ENCODE measurements at regions not wholly inside any gene's neighbourhood (a gene's known extent, or its start where the extent isn't known, plus 50 kb on each side); places are given as distances from the start of the nearest gene placed in this dataset.
"Not testable (repeated sequence)": the region's sequence is repeated elsewhere in the genome, so short reads cannot be mapped to it uniquely, and the experiment has no call there.

GRCh38 chr6:104486035-104486434 lies 373.7 kb downstream of the HACE1 start:
- DNase-seq: no peak

DNA sequence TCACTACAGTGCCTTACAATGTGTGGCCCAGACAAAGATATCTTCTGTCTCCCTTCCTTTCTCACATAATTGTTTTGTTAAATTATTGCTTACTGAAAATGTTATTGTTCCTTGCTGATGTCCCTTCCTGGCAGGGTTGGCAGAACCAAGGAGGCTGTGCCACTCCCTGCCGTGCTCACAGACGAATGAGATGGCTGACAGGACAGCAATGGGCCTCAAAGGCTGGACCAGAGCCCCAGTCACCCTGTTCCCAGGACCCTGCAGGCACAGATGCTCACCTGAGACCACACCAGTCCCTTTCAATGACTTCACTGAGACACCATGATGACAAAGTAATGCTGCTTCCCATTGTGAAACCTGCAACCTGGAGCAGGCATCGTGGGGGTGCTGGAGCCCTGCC lies 375.1 kb downstream of the HACE1 start:
- no peak for DNase-seq

DNA sequence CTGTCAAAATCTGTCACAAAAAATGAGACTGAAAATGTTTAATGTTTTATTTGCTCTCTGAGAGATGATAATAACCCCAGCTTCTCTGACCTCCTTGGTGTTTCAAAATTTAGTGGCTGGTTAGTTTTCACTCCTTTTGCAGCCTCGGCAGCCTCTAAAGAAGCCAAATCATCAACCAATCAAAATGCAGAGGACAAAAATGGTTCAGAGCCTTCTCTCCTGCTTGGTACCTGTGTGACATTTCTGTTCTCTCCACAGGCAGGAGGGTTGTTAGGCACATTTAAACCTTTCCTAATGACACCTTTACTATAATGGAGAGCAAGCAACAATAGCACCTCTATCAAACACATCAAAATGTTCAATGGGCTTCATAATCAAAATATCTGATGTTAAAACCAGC lies 375.5 kb downstream of the HACE1 start:
- DNase-seq: no peak

- peak in 2 of 3 donors; percentile 24 to 26 for DNase-seq
Measured at GRCh38 chr6:104483225-104483834, 376.4 kb downstream of the HACE1 start.

DNA sequence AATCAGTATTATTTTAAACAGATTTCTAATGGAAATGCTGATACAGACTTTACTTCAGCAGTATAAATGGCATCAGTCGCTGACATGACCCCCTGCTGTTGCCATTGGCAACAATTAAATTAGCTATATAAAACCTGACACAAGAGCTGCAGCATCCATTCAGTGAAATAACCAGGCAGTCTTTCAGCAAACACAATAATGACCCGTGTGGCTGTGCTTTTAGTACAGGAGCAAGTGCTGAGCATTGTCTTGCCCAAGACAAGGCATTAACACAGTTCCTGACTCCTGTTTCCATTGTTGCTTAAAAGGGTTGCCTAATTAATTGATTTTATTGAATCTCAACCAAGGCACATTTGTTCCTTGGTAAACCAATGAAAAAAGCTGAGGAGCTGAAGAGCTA lies 382.1 kb downstream of the HACE1 start:
- no peak for DNase-seq

GRCh38 chr6:104473021-104473429 lies 386.7 kb downstream of the HACE1 start:
- no peak for DNase-seq

- DNase-seq: no peak
Measured at GRCh38 chr6:104472021-104472901, 387.5 kb downstream of the HACE1 start.

DNA sequence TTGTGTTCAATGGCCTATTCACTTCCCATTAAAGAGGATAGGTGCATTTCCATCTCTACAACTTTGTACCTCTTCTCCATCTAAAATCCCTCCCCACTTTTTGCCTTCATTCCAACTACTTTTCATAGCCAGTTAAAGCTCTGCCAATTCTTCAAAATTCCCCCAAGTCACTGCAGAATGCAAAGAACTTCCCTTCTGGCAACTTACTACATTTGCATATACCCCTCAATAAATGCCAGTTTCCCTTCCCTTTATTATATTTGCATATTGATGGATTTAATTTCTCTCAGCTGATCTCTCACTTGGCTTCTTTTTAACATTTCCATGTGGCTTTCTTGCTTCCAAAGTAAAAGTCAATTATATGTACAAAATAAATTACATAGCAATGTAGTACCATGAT lies 393.4 kb downstream of the HACE1 start:
- peak in 1 of 3 donors; percentile 3 for DNase-seq

DNA sequence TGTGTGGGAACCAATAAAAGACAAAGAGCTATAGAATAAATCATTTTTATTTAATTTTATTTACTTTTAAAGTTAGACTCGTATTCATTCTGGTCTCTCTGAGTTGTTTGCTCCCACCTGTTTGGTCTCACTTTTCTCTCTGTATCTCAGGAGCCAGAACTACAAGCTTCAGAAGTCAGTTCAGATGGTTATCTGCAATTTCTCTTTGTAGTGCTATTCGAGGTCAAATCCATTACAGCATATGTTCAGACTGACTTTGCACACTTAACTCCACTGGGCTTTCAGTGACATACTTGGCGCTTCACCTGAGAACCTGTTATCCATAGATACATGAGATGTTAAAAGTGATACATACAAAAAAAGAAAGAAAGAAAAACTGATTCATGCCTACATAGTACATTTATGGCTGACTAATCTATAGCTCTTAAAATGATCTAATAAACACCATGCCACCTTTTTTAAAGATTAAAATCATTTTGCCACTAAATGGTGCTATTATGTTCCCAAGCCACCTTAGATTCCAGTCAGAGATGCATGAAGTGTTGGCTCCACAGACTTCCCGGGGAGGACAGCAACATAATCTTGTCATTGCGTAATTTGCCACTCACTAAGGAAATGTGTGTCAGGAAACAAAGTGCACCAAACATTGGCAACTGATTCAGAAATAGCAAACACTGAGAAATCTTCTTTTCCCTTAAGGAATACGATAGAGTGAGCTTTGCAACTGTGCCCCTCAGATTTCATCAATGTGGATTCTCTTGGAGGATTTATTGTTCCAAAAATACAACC lies 396.7 kb downstream of the HACE1 start:
- no peak for DNase-seq

GRCh38 chr6:104460738-104461483 lies 398.8 kb downstream of the HACE1 start:
- DNase-seq: peak in 1 of 3 donors; percentile 3

DNA sequence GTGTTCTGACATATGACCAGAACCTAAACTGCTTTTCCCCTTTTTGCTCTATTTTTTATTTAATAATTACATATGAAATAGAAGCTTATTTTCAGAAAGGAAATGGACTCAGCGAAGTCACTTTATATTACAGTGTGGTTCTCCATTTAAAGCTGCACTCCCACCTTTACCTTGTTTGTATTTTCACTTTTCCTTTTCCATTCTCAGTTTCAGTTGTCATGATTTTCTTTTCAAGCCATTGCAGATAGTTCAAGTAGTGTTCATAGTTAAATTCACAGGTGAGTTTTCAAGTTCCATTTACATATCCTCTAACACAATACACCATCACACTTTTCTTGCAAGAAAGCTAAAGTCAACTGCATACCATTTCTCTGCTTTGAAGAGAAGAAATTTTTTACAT lies 400.2 kb downstream of the HACE1 start:
- DNase-seq: no peak

DNA sequence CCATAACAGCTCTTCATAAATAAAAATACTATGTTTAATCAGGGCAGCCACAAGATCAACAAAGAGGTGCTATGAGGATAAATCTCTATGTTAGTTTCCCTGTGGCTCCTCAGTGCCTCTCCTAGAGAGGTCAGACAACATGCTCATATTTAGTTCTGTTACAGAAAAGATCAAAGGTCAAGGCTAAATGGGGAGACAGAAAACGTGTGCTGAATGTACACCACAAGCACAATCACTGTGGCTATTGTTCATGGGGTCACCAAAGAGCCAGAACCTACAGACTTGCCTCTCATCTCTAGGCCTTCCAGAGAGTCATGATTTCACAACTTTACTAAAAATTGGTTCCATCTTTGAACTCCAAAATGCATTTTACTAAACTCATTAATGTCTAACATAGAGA lies 409.8 kb downstream of the HACE1 start:
- DNase-seq: no peak

- not testable (repeated sequence) for DNase-seq
Measured at GRCh38 chr6:104446101-104447080, 413.3 kb downstream of the HACE1 start.

DNA sequence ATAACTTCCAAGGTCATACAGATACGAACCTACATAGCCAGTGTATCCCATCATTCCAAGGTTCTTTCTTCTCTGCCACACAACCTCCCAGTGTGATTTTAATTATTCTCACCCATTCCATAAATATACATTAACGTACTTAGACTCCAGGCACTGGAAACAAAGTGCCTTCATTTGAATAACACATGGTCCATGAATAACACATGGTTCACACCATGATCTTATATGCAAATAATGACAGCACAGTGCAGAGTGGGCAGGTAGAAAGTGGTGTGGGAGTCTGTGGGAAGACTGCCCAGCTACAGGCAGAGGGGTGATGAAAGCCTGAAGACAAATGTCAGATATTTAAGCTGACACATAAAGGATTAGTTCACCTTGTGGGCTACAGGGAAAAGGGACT lies 425.2 kb downstream of the HACE1 start:
- DNase-seq: no peak

- no peak for DNase-seq
Measured at GRCh38 chr6:104431096-104431495, 428.6 kb downstream of the HACE1 start.

DNA sequence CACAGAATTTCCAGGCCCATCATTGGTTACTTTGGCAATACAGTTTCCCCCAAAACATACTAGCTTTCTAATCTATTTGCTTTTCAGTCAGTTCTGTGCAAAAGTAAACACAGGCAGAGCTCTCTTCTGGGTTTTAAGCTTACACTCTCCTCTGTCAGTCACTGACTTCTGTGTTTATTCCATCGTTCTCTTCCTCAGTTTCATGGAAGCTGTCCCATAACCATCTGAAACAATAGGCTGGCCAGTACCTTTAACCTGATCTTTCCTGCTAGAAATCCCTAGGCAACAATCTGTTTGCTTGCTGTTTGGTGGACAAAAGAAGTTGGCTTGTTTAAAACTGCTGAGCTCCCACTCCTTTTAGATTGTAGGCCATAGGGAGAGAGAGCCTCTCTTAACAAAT lies 431.5 kb downstream of the HACE1 start:
- no peak for DNase-seq

GRCh38 chr6:104423691-104424090 lies 436.0 kb downstream of the HACE1 start:
- DNase-seq: no peak

GRCh38 chr6:104421650-104422049 lies 438.1 kb downstream of the HACE1 start:
- DNase-seq: no peak

DNA sequence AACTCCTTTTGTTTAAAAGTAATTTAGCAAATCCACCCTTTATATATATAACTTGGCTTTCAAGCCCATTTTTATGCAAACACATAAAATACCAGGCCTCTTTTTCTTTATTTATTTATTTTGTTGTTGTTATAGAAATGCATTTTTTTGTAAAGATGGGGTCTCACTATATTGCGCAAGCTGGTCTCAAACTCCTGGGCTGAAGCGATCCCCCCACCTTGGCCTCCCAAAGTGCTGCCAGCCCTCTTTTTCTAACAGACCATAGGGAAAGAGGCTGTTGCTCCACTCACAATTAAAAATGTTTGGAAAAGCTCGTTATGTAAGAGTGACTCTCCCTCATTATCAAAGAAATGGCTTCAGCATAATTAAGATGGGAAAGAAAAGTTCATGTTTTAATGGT lies 440.9 kb downstream of the HACE1 start:
- DNase-seq: no peak

DNA sequence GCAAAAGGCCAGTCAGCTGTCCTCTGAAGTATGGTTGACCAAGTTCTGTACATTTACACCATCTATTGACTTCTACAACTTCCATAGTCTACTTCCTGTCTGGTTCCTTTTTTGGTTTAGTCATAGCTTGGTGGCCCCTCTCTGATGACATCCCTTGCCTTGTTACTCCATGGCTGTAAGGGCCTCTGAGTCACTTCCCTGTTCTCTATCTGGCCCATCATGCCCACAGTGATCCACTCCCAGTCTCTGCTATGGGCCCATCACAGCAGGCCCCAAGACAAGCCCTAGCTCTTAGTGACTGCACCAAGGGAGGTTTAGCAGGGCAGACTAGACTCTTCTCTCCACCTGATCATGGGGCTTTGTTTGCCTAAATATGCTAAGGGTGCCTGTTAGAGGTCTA lies 441.6 kb downstream of the HACE1 start:
- peak; percentile 19 to 38 (median 25) for DNase-seq

- DNase-seq: no peak
Measured at GRCh38 chr6:104414723-104415122, 445.0 kb downstream of the HACE1 start.

- no peak for DNase-seq
Measured at GRCh38 chr6:104413767-104414166, 446.0 kb downstream of the HACE1 start.

All from suppressor macrophage treated with lipopolysaccharide for 1 hour (primary cell).